HEK293T (cell line): ENCODE measurements at regions not wholly inside any gene's neighbourhood (a gene's known extent, or its start where the extent isn't known, plus 50 kb on each side); places are given as distances from the start of the nearest gene placed in this dataset.
"Not testable (repeated sequence)": the region's sequence is repeated elsewhere in the genome, so short reads cannot be mapped to it uniquely, and the experiment has no call there.

Experiments
- ARNT ChIP-seq: fragments of 450-650 bp; IDR thresholded peaks from 2 replicates; pipeline ENCODE4 v1.6.1; 2017; ENCODE audit warnings: mild to moderate bottlenecking
- BHLHE40 ChIP-seq: fragments of 450-650 bp; IDR thresholded peaks from 2 replicates; pipeline ENCODE4 v1.6.1; 2016; ENCODE audit warnings: mild to moderate bottlenecking, moderate library complexity, borderline replicate concordance
- ELF4 ChIP-seq: fragments of 450-650 bp; IDR thresholded peaks from 2 replicates; pipeline ENCODE4 v1.6.1; 2017; ENCODE audit warnings: antibody characterized with exemption
- FOXA1 ChIP-seq: fragments of 450-650 bp; IDR thresholded peaks from 2 replicates; pipeline ENCODE4 v1.6.1; 2016; ENCODE audit warnings: mild to moderate bottlenecking
- FOXM1 ChIP-seq: fragments of 450-650 bp; IDR thresholded peaks from 2 replicates; pipeline ENCODE4 v1.6.1; 2017; ENCODE audit warnings: mild to moderate bottlenecking, borderline replicate concordance
- LEF1 ChIP-seq: fragments of 450-650 bp; IDR thresholded peaks from 2 replicates; pipeline ENCODE4 v1.6.1; 2017; ENCODE audit warnings: mild to moderate bottlenecking, borderline replicate concordance
- SP1 ChIP-seq: fragments of 450-650 bp; IDR thresholded peaks from 2 replicates; pipeline ENCODE4 v1.6.1; 2017
- SUZ12 ChIP-seq: fragments of 450-650 bp; IDR thresholded peaks from 2 replicates; pipeline ENCODE4 v1.6.1; 2016; ENCODE audit warnings: mild to moderate bottlenecking

DNA sequence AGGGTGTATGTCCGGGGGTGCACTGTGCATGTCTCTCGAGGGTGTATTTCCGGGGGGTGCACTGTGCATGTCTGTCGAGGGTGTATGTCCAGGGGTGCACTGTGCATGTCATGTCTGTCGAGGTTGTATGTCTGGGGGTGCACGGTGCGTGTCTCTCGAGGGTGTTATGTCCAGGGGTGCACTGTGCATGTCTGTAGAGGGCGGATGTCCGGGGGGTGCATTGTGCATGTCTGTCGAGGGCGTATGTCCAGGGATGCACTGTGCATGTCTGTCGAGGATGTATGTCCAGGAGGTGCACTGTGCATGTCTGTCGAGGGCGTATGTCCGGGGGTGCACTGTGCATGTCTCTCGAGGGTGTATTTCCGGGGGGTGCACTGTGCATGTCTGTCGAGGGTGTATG, 249.8 kb upstream of the MYT1L start:
- TF ChIP-seq BHLHE40, FOXM1, SP1, ARNT, SUZ12, FOXA1, LEF1, ELF4: not testable (repeated sequence)
